GM23338 (cell line): ENCODE measurements at regions not wholly inside any gene's neighbourhood (a gene's known extent, or its start where the extent isn't known, plus 50 kb on each side); places are given as distances from the start of the nearest gene placed in this dataset.

Experiments used
- ATAC-seq: fragments of 200-7000 bp; cut with Tn5 transposase; 3 replicates; pipeline ENCODE4 v1.9.1; 2020
- DNase-seq: peaks from one replicate; pipeline ENCODE4 v3.0.0-alpha.2; 2015; ENCODE audit warnings: low spot score
- H2AFZ ChIP-seq: fragments of 200-600 bp; sonication (generic); 2 replicates; pipeline ENCODE4 v1.8.0; 2016; ENCODE audit warnings: antibody characterized with exemption, mild to moderate bottlenecking, moderate library complexity
- H3F3A ChIP-seq: fragments of 200-600 bp; sonication (generic); replicated peaks from 2 replicates; pipeline ENCODE4 v1.8.0; 2017; ENCODE audit warnings: antibody characterized with exemption, mixed run types, low read depth
- H3K27ac ChIP-seq: fragments of 200-600 bp; sonication (generic); 2 replicates; pipeline ENCODE4 v1.6.1; 2016; ENCODE audit warnings: low read depth
- H3K27me3 ChIP-seq: fragments of 200-600 bp; sonication (generic); 2 replicates; pipeline ENCODE4 v1.8.0; 2016; ENCODE audit warnings: mild to moderate bottlenecking, mixed run types, moderate library complexity; ENCODE audit not compliant: insufficient read depth
- H3K36me3 ChIP-seq: fragments of 200-600 bp; sonication (generic); 2 replicates; pipeline ENCODE4 v1.8.0; 2016; ENCODE audit warnings: mild to moderate bottlenecking; ENCODE audit not compliant: insufficient read depth
- H3K4me1 ChIP-seq: fragments of 200-600 bp; sonication (generic); 2 replicates; pipeline ENCODE4 v1.8.0; 2016; ENCODE audit warnings: mild to moderate bottlenecking, moderate library complexity; ENCODE audit not compliant: insufficient read depth
- H3K4me2 ChIP-seq: fragments of 200-600 bp; sonication (generic); 2 replicates; pipeline ENCODE4 v1.7.1; 2017; ENCODE audit warnings: mixed run types
- H3K4me3 ChIP-seq: fragments of 200-600 bp; sonication (generic); 2 replicates; pipeline ENCODE4 v1.6.1; 2016; ENCODE audit warnings: mixed run types
- H3K79me2 ChIP-seq: fragments of 200-600 bp; sonication (generic); replicated peaks from 2 replicates; pipeline ENCODE4 v1.8.0; 2017; ENCODE audit warnings: mild to moderate bottlenecking; ENCODE audit not compliant: insufficient read depth
- H3K9me2 ChIP-seq: fragments of 200-600 bp; sonication (generic); 2 replicates; pipeline ENCODE4 v1.8.0; 2017; ENCODE audit not compliant: insufficient read depth
- H4K20me1 ChIP-seq: fragments of 200-600 bp; sonication (generic); replicated peaks from 2 replicates; pipeline ENCODE4 v1.8.0; 2017; ENCODE audit warnings: mild to moderate bottlenecking; ENCODE audit not compliant: insufficient read depth
- H3K27ac Mint-ChIP-seq: 2 replicates; pipeline ENCODE4 v1.8.0; 2020; ENCODE audit warnings: inconsistent platforms, mild to moderate bottlenecking, moderate library complexity, mixed read lengths
- H3K27me3 Mint-ChIP-seq: 3 replicates; pipeline ENCODE4 v1.8.0; 2022; ENCODE audit warnings: low read depth, mild to moderate bottlenecking, moderate library complexity, mixed read lengths, inconsistent platforms; ENCODE audit not compliant: insufficient read depth, poor library complexity
- H3K36me3 Mint-ChIP-seq: 3 replicates; pipeline ENCODE4 v1.8.0; 2021; ENCODE audit warnings: low read depth, mild to moderate bottlenecking, inconsistent platforms, moderate library complexity, mixed read lengths
- H3K4me1 Mint-ChIP-seq: 3 replicates; pipeline ENCODE4 v1.8.0; 2020; ENCODE audit warnings: mild to moderate bottlenecking, inconsistent platforms, mixed read lengths
- H3K4me3 Mint-ChIP-seq: 3 replicates; pipeline ENCODE4 v1.8.0; 2021; ENCODE audit warnings: moderate library complexity, mild to moderate bottlenecking, inconsistent platforms, mixed read lengths
- H3K9me3 Mint-ChIP-seq: 3 replicates; pipeline ENCODE4 v1.8.0; 2020; ENCODE audit warnings: moderate library complexity, mild to moderate bottlenecking, inconsistent platforms, mixed read lengths
- CREB1 ChIP-seq: fragments of 250-450 bp; sonication (Bioruptor Pico); IDR thresholded peaks from 2 replicates; pipeline ENCODE4 v1.5.0; 2020; ENCODE audit warnings: low read depth, mild to moderate bottlenecking, moderate library complexity
- CTCF ChIP-seq, 2 experiments: fragments of 200-600 bp in 1 of 2; sonication (generic) in 1 of 2; conservative IDR thresholded peaks; 2 replicates each; pipeline versions ENCODE4 v1.5.1 to v1.6.1; 2016 to 2017; ENCODE audit warnings: antibody characterized with exemption in 2 of 2, low read depth in 2 of 2, mild to moderate bottlenecking in 2 of 2, moderate library complexity in 1 of 2
- EZH2 ChIP-seq: fragments of 200-600 bp; sonication (generic); IDR thresholded peaks from one replicate; pipeline ENCODE4 v1.8.0; 2017; ENCODE audit warnings: antibody characterized with exemption, mild to moderate bottlenecking, low read depth; ENCODE audit not compliant: unreplicated experiment
- JUNB ChIP-seq: IDR thresholded peaks from one replicate; pipeline ENCODE4 v1.6.1; 2016; ENCODE audit warnings: antibody characterized with exemption; ENCODE audit not compliant: unreplicated experiment
- NANOG ChIP-seq: IDR thresholded peaks from 2 replicates; pipeline ENCODE4 v1.6.1; 2016; ENCODE audit warnings: antibody characterized with exemption, borderline replicate concordance
- REST ChIP-seq: IDR thresholded peaks from one replicate; pipeline ENCODE4 v1.6.1; 2018; ENCODE audit warnings: antibody characterized with exemption; ENCODE audit not compliant: unreplicated experiment
- STAT1 ChIP-seq: IDR thresholded peaks from one replicate; pipeline ENCODE4 v1.6.1; 2016; ENCODE audit warnings: antibody characterized with exemption; ENCODE audit not compliant: unreplicated experiment
- ZNF114 ChIP-seq: fragments of 250-450 bp; sonication (Bioruptor Pico); IDR thresholded peaks from 2 replicates; pipeline ENCODE4 v1.5.0; 2020; ENCODE audit warnings: mild to moderate bottlenecking, moderate library complexity
- TF ChIP-seq, protein P1 (sequence below): IDR thresholded peaks from 2 replicates; pipeline ENCODE4 v1.6.1; 2016; ENCODE audit warnings: antibody characterized with exemption
- TF ChIP-seq, protein P2 (sequence below): fragments of 250-450 bp; sonication (Bioruptor Pico); IDR thresholded peaks from 2 replicates; pipeline ENCODE4 v1.5.0; 2020; ENCODE audit warnings: mild to moderate bottlenecking, moderate library complexity

- Histone ChIP-seq H3K27me3 (no peaks in the 10 kb centered on the region), H3K36me3 (no peaks in the 10 kb centered on the region), H3K27ac (no peak overlapping the region), H3K9me2 (no peaks in the 10 kb centered on the region), H3K4me1 (no peaks in the 10 kb centered on the region), H3K4me3 (no peak overlapping the region), H3K79me2 (no peaks in the 10 kb centered on the region), H2AFZ (no peak overlapping the region), H3F3A (no peaks in the 10 kb centered on the region), H3K4me2 (no peak overlapping the region), H4K20me1 (no peaks in the 10 kb centered on the region)
- peaks cover 5% of the 10 kb centered on the region for H3K27me3 Mint-ChIP-seq
- no peak overlapping the region for H3K4me3 Mint-ChIP-seq
- TF ChIP-seq CTCF (conservative IDR thresholded peaks at IDR 0.05; ENCODE audit: low read depth in 2 of 2) (no peak), STAT1 (no peak), JUNB (no peak), REST (no peak), NANOG (no peak), EZH2 (no peak), CREB1 (CRISPR knock-in tag) (no peak), ZNF114 (no peak)
- TF ChIP-seq, protein P1, sequence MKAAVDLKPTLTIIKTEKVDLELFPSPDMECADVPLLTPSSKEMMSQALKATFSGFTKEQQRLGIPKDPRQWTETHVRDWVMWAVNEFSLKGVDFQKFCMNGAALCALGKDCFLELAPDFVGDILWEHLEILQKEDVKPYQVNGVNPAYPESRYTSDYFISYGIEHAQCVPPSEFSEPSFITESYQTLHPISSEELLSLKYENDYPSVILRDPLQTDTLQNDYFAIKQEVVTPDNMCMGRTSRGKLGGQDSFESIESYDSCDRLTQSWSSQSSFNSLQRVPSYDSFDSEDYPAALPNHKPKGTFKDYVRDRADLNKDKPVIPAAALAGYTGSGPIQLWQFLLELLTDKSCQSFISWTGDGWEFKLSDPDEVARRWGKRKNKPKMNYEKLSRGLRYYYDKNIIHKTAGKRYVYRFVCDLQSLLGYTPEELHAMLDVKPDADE, result no peak
- TF ChIP-seq, protein P2, sequence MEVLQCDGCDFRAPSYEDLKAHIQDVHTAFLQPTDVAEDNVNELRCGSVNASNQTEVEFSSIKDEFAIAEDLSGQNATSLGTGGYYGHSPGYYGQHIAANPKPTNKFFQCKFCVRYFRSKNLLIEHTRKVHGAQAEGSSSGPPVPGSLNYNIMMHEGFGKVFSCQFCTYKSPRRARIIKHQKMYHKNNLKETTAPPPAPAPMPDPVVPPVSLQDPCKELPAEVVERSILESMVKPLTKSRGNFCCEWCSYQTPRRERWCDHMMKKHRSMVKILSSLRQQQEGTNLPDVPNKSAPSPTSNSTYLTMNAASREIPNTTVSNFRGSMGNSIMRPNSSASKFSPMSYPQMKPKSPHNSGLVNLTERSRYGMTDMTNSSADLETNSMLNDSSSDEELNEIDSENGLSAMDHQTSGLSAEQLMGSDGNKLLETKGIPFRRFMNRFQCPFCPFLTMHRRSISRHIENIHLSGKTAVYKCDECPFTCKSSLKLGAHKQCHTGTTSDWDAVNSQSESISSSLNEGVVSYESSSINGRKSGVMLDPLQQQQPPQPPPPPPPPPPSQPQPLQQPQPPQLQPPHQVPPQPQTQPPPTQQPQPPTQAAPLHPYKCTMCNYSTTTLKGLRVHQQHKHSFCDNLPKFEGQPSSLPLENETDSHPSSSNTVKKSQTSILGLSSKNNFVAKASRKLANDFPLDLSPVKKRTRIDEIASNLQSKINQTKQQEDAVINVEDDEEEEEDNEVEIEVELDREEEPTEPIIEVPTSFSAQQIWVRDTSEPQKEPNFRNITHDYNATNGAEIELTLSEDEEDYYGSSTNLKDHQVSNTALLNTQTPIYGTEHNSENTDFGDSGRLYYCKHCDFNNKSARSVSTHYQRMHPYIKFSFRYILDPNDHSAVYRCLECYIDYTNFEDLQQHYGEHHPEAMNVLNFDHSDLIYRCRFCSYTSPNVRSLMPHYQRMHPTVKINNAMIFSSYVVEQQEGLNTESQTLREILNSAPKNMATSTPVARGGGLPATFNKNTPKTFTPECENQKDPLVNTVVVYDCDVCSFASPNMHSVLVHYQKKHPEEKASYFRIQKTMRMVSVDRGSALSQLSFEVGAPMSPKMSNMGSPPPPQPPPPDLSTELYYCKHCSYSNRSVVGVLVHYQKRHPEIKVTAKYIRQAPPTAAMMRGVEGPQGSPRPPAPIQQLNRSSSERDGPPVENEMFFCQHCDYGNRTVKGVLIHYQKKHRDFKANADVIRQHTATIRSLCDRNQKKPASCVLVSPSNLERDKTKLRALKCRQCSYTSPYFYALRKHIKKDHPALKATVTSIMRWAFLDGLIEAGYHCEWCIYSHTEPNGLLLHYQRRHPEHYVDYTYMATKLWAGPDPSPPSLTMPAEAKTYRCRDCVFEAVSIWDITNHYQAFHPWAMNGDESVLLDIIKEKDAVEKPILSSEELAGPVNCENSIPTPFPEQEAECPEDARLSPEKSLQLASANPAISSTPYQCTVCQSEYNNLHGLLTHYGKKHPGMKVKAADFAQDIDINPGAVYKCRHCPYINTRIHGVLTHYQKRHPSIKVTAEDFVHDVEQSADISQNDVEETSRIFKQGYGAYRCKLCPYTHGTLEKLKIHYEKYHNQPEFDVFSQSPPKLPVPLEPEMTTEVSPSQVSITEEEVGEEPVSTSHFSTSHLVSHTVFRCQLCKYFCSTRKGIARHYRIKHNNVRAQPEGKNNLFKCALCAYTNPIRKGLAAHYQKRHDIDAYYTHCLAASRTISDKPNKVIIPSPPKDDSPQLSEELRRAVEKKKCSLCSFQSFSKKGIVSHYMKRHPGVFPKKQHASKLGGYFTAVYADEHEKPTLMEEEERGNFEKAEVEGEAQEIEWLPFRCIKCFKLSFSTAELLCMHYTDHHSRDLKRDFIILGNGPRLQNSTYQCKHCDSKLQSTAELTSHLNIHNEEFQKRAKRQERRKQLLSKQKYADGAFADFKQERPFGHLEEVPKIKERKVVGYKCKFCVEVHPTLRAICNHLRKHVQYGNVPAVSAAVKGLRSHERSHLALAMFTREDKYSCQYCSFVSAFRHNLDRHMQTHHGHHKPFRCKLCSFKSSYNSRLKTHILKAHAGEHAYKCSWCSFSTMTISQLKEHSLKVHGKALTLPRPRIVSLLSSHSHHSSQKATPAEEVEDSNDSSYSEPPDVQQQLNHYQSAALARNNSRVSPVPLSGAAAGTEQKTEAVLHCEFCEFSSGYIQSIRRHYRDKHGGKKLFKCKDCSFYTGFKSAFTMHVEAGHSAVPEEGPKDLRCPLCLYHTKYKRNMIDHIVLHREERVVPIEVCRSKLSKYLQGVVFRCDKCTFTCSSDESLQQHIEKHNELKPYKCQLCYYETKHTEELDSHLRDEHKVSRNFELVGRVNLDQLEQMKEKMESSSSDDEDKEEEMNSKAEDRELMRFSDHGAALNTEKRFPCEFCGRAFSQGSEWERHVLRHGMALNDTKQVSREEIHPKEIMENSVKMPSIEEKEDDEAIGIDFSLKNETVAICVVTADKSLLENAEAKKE (CRISPR knock-in tag), result no peak
- ATAC-seq (no peak), DNase-seq (no peak)
- H3K9me3 Mint-ChIP-seq, result no peaks in the 10 kb centered on the region
- H3K4me1 Mint-ChIP-seq, result no peaks in the 10 kb centered on the region
- no peaks in the 10 kb centered on the region for H3K36me3 Mint-ChIP-seq
- H3K27ac Mint-ChIP-seq, result no peak overlapping the region
Measured at GRCh38 chr2:57855212-57855611, 191.4 kb upstream of the VRK2 start.
